GM18511 (cell line): ENCODE measurements at regions not wholly inside any gene's neighbourhood (a gene's known extent, or its start where the extent isn't known, plus 50 kb on each side); places are given as distances from the start of the nearest gene placed in this dataset.

Source experiments
- ATAC-seq: cut with Tn5 transposase; IDR thresholded peaks from one replicate; pipeline ENCODE4 v1.9.1; 2021; ENCODE audit warnings: mild to moderate bottlenecking, moderate library complexity; ENCODE audit not compliant: unreplicated experiment

DNA sequence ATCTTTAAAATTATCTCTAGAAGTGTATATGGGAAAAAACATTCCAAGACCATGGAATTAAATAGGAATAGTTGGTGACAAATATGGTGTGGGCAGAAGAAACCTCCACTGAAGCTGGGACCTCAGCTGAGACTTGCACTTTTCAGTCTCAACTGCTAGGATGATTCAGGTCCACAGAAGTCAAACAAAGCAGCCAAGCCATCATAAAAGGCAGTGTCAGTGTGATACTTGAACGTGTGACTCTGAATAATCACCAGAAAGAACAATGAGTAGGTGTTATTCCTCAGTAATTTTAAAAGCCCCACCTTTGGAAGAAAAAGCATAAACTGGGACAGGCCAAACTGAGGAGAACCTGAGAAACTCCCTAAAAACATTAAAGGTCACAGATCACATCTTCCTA is 90.7 kb downstream of the ZNF281 start:
- ATAC-seq: no peak

DNA sequence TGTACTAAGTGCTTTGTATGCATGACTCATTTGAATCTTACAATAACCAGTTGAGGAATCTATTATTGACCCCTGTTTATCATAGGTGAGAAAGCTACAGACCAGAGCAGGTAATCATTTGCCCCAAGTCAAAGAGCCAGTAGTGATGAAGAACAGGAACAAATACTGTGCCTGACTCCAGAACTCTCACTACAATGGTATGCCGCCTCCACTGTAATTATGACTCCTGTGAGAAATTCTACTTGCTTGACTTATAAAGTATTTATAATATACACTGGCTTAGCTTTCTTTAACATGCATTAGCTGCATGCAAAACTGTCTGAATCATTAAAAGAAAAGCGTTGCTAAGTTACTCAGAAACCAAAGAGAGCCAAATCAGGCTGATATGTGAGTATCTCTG is 92.6 kb downstream of the ZNF281 start:
- no peak for ATAC-seq

DNA sequence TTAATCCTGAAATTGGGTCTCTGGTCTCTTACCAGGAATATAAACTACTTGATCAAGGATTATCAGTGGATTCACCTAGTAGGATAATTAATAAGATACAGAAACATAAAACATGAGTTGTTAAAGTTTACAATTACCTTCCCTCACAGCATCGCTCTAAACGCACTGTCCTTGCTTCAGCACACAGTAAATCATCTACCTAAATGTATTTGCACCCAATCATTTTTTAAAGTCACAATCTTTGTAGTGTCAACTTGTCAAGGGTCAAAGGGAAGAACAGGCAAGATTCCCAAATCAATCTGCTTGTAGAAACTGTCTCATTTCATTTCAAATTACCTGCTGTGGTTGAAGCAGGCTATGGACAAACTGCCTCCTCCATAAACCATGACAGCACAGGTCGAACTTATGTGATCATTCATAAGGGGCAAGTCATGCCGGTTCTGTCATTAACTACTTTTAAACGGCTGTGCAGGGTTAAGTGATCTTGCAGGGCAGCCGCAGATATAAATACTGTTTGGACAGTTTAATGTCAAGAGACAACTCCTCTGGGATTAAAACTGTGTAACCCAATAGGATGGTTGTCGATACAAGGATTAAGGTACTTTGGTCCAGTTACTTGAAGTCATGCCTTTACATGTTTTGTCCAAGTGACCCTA is 93.6 kb downstream of the ZNF281 start:
- no peak for ATAC-seq

DNA sequence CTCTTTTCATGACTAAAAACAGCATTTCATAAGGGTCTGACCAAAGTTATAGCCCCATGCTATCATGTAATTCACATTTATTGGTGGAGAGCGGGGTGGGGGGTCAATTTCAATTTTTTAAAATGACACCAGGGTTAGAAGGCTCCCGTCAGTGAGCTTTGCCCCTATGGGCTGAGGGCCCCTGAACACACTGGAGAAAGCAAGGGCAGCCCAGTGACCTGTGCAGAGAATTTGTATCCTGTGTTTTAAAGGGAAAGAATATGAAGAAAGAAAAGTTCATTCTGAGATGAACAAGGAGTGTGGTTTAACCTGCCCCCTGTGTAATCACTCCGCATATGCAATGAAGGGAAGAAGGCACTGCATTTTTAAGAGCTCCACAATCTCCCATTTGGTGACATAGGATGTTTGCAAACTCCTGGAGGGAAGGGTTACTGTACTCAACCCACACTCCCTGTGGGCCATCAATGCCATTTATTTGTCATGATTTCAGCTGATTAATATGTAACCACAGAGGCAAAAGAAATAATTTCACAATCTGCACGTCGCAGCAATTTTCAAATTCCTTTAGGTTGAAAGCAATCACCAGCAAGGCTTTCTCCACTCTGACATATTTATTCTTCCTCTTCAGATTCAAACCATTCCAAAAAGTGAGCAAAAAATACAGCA is 95.6 kb downstream of the ZNF281 start:
- no peak for ATAC-seq

DNA sequence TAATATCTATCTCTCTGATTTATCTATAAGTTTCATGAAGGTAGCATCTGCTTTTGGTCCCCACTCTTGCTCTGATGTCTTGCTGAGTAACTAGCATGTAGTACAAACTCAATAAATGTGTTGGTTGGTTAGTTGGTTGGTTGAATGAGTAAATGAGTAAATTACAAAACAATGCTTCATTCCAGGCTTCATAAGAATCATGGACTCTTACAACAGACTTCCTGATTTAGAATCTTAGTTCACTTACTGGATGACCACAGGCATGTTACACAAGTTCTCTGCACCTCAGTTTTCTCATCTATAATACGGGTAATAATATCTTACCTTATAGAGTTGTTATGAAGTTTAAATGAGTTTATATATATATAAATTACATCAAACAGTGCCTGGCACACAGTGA is 98.6 kb downstream of the ZNF281 start:
- ATAC-seq: no peak

DNA sequence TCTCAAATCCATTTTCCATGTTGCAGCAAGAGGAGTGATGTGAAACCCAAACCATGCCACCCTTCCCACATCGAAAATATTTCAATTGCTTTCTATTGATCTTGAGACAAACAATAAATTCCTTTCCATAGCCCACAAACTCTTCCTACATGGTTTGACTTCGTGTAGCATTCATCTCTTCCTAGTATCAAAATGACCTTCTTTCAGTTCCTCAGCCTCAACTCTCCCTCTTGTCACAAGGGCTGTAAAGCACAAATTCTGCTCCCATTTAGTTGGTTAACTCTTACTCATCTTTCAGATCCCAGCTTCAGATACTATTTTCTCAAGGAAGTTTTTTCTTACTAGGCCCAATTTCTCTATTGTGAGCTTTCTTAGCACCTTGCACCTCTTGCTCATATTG is 99.0 kb downstream of the ZNF281 start:
- no peak for ATAC-seq

DNA sequence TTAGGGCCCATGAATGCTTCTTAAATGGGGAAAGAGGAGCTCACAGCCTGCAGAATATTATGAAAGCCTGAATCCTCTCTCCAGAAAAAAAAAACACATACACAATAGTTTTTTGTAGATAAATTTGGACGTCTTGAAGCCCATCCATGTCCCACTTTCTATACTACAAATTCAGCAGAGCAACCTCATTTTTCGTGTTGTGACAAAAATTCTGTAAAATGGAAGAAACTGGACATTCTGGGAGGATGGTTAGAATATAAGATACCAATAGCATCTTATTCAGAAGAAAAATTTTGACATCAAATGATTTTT is 102.1 kb downstream of the ZNF281 start:
- ATAC-seq: no peak

DNA sequence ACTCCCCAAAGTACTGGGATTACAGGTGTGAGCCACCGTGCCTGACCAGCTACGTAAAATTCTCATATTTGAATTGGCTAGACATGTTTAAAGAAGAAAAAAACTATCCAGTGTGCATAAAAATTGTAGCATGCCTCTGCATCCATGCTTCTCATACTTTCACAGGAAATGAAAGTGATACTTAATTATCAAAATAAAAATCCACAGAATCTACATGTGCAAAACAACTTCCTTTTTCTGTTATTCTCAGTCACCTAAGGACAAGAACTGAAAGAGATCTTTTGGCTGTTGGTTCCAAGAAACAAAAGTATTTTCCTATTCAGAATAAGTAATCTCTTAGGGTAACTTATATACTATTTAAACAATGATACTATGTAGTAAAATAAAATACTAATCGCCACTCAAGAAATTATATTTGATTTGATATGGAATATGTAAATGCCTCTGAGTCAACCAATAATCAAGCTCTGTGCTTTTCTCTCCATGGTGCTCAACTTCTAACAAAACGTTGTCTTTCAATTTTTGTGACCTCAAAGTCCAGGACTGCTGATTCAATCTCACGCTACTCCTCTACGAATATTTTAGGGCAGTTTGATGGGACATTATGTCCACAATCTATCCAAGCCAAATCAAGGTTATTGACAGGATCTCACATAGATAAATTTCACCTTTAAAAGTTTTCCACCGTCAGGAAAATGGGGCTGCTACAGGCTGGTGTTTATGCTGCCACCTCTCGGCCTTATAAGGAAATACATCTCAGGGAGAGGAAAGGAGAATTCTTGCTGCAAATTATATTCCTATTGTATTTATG is 102.7 kb downstream of the ZNF281 start:
- peak; percentile 59 for ATAC-seq

DNA sequence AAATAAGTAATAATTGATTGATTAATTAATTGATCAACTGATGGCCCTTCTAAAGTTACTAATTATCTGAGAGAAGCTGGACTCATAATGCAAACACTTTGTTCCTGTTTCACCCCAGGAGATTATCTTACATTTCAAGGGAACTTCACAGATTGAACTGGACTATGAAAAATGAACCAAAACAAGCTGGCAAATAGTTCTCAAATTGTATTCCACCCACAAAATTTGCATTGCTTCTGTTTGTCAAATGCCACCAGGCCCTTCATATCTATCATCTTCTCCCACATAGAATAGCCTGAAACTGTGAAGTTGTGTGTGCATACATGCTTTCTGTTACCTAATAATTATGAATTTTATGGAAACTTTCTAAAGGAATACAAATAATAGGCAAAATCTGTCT is 104.0 kb downstream of the ZNF281 start:
- peak; percentile 39 for ATAC-seq

DNA sequence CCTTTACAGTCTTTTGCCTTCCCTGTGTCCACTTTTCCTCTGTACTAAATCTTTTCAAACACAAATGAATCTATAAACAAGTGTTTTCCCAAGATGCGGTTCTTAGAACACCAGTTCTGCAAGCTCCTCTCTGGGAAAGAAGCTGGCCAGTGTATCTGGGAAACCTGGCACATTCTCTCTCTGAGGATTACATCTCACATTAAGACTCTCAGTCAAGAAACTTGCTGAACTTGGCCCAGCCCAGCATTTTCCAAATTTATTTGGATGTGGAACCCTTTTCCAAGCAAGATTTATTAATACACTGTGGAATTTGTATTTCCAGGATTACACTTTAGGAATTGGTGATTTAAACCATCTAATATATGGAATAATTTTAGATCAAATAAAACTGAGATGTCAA is 105.7 kb downstream of the ZNF281 start:
- no peak for ATAC-seq

DNA sequence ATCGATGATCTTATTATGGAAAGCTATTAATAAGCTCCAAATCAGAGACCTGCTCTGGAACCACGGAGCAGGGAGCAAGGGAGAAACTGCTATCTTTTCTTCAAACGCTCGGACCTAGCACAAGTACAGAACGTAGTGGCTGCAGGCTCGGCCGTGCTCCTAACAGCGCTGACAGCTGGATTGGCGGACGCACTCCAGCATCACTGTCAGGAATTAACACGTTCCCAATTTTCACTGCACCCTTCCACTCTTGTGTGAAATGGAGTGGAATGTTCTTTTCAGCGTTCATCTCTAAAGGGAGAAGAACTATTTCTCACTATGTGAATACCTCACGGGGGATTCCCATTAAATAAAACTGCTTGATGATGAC is 106.9 kb downstream of the ZNF281 start:
- no peak for ATAC-seq

DNA sequence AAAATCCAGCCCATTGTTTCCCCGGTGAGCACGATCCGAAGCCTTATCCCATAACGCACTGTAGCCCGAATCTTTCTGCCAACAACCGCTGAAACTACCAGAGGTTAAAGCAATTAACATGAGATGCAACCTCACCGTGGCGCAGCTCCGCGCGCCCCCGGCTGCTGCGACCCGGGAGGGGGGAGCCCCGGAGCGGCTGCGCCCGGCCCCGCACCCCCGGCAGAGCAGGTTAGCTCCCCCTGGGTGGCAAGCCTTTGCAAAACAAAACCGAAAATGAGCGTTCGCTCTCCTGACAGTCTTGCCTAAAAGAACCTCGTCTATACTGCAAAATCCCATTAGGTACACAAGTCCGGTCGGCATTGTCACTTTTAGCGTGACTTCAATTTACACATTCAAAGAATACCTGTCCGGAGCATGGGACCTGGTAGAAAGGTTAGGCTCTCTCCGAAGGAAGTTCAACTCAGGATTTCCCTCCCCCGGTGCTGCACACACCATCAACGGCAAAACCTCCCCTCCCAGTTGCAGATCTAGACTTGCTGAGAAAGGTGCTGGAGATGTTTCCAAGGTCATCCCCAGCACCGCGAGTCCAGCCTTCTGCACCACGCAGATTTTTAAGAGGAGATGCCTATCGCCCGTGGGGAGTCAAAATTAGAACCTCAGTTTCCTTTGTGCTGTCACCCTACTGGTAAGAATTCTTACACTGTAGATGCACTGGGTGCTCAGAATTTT is 107.5 kb downstream of the ZNF281 start:
- ATAC-seq: peak; percentile 69

DNA sequence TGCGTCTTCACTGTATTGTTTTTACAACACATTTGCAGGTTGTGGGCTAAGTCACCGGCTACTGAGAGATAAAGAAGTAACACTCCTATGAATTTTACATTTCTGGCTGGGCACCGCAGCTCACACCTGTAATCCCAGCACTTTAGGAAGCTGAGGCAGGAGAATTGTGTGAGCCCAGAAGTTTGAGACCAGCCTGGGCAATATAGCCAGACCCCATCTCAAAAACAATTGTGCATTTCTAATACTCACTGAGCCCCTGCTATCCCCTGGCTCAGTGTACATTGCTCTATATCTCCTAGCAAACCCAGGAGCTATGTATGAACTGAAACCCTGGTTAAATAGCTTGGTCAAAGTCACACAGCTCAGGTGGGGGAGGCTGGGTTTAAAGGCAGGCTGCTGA is 108.7 kb downstream of the ZNF281 start:
- no peak for ATAC-seq

DNA sequence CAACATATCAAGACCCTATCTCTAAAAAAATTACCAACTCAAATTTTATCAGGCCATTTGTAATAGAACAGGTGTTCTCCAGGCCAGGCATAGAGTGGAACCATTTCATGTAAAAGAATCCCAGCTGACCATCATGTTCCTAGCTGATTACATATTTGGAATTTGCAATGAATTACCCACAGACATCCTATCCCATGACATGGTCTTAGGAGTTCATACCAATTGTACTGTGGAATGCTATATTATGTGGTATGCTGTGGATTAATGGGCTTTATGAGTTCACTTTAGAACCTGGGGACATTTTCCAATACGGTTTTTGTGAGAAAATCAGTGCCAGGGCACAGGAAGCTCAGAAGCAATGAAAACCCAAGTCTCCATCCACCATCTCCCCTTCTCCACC is 110.3 kb downstream of the ZNF281 start:
- ATAC-seq: no peak

DNA sequence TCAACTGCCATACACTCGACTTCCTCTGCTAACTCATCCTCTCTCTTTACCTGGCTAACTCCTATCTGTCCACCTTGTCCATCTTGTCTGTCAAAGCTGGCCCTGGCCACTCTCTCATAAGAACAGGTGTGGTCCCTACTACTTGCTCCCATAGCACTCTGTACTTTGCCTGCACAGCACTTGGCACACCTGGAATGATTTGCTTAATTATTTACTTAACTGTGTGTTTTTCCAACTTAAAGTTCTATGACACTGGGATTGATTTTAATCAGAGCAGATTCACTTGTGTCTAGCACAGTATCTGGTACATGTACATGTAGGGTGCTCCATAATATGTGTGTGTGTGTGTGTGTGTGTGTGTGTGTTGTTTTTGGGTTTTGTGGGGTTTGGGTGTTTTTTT is 111.6 kb downstream of the ZNF281 start:
- ATAC-seq: no peak

DNA sequence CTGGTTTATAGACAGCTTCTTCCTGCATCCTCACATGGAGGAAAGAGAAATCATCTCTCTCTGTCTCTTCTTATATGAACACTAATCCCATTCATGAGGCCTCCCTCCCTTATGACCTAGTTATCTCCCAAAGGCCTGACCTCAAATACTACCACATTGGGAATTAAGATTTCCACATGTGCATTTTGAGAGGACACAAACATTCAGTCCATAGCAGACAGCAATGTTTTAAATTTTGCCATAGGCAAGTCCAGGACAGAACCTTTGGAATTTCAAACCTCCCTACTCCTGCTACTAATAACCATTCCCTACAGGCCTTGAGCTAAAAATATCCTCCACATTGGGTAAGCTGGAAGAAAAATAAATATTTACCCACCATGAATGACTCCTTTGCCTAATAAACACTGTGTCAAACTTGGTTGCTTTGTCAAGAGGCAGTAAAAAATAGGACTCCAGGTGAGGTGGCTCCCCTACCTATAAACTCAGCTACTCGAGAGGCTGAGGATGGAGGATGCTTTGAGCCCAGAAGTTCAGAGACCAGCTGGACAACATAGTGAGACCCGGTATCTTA is 113.7 kb downstream of the ZNF281 start:
- ATAC-seq: no peak

DNA sequence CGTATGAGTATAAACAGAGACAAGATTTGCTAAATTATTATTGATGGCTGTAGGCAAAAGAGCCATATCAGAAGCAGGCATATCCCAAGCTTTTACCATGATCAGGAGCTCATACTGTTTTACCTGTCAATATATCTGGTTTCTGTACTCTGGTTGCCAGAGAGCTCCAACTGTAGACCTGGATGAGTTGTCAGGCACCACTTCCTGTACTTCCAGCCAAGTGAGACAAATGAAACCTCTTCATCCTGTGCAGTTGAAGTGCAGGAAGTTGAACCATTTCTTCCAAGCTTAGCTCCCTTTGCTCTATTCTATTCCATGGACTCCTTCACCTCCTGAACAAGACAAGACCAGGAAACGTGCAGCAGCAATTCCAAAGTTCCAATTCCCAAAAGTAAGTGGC is 115.6 kb downstream of the ZNF281 start:
- ATAC-seq: no peak

DNA sequence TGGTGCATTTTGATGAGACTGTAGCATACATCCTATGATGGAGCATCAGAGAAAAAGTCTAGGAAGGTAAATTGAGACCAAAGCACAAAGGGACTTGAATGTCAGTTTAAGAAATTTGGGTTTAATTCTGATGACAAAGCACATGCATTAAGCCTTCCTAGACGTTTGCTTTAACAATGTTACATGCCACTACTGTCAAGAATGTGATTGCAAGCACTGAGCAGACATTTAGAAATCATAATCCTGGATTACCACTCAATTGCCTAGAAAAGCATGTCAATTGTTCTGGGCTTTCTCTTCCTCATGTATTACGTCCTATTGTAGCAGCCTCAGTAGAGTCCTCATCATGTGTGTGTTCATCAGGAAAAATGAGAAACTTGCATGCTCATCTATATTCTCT is 117.1 kb downstream of the ZNF281 start:
- ATAC-seq: no peak

DNA sequence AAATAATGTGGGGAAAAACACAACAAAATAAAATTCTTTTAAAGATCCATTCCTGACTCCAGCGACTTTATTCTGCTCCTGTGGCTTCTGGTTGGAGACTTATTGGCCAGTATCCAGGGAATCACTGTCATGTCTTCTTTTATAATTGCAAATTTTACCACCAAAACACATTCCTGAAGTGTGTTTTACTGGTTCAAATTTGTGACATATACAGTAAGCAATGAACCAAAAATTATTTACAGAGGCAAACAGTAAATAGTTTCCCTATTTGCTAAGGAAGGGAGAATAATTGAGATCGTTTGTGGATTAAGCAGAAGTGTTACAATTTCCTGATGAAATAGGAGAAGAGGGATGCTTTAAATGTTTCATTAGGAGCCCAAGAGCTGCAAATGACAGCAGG is 118.7 kb downstream of the ZNF281 start:
- no peak for ATAC-seq

DNA sequence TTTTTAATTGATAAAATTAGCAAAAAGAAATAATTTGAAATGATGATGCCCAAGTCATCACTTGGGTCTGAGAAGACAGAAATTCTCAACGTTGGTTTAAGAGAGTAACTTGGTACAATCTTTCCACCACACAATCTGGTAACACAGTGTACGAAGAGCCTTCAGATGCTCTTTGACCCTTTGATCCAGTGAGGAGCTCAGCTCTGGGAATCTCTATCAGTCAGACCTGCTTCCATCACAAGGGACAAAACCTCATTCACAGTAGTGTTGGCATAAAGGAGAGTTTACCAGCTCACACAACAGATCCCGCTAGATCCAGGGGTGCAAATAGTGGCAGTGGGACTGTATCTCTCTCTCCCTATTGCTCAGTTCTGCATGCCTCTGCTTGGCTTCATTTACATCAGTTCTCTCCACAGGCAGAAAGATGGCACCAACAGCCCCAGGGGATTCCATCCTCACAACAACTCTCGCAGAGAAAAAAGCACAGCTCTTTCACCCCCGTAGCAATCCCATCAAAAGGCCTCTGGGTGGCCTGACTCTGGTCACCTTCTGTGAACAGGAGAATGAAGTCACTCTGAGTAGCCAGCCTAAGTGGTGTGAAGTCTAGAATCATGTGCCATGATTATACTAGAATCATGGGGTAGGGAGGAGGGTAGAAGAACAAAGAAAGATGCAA is 119.7 kb downstream of the ZNF281 start:
- no peak for ATAC-seq

DNA sequence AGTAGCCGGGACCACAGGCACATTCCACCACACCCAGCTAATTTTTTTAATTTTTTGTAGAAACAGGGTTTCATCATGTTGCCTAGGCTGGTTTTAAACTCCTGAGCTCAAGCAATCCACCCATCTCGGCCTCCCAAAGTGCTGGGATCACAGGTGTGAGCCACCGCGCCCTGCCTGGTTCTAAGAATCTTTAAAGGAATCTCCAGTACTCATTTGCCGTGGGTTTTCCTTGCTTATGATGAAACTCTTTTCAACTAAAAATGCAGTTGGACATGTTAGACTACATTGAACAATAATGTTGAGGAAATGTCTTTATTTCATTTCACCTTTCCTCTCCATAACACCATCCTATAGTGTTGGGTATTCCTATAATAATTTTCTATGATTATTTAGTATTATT is 121.6 kb downstream of the ZNF281 start:
- no peak for ATAC-seq
